ENCODE measurements at regions not wholly inside any gene's neighbourhood (a gene's known extent, or its start where the extent isn't known, plus 50 kb on each side); places are given as distances from the start of the nearest gene placed in this dataset.

- H3K4me3 ChIP-seq: no peak overlapping the region
- H3K9me3 ChIP-seq: no peaks in the 10 kb centered on the region
- no peak for DNase-seq
These were observed 91.2 kb upstream of the PARP11 start for GRCh38 chr12:3964439-3964838.

GRCh38 chr12:3962631-3963483, 89.7 kb upstream of the PARP11 start:
- Histone ChIP-seq H3K9me3 (no peaks in the 10 kb centered on the region), H3K27me3 (no peaks in the 10 kb centered on the region), H3K36me3 (no peaks in the 10 kb centered on the region), H3K4me3 (no peak overlapping the region)
- DNase-seq: no peak

More at GRCh38 chr12:3964439-3964838, 91.2 kb upstream of the PARP11 start:
- H3K36me3 ChIP-seq: no peaks in the 10 kb centered on the region
- H3K27me3 ChIP-seq: no peaks in the 10 kb centered on the region

- no peak overlapping the region for H3K4me3 ChIP-seq
- no peaks in the 10 kb centered on the region for H3K36me3 ChIP-seq
- no peak for DNase-seq
- no peaks in the 10 kb centered on the region for H3K9me3 ChIP-seq
- no peaks in the 10 kb centered on the region for H3K27me3 ChIP-seq
These were observed 88.4 kb upstream of the PARP11 start for GRCh38 chr12:3961591-3961990.

- Histone ChIP-seq H3K27me3 (no peaks in the 10 kb centered on the region), H3K9me3 (no peaks in the 10 kb centered on the region), H3K36me3 (no peaks in the 10 kb centered on the region), H3K4me3 (no peak overlapping the region)
- DNase-seq: no peak
These were observed 86.8 kb upstream of the PARP11 start for GRCh38 chr12:3959799-3960560.

GRCh38 chr12:3958534-3958933, 85.3 kb upstream of the PARP11 start:
- H3K9me3 ChIP-seq: no peaks in the 10 kb centered on the region
- DNase-seq: no peak
- no peaks in the 10 kb centered on the region for H3K36me3 ChIP-seq
- H3K4me3 ChIP-seq: no peak overlapping the region
- no peaks in the 10 kb centered on the region for H3K27me3 ChIP-seq

- H3K9me3 ChIP-seq: no peaks in the 10 kb centered on the region
- no peaks in the 10 kb centered on the region for H3K36me3 ChIP-seq
- no peaks in the 10 kb centered on the region; the same call in 1 of the 2 replicates for H3K27me3 ChIP-seq
- no peak for DNase-seq
- no peak overlapping the region for H3K4me3 ChIP-seq
These were observed 78.4 kb upstream of the PARP11 start for GRCh38 chr12:3951380-3952135.

GRCh38 chr12:3950714-3951320, 77.6 kb upstream of the PARP11 start:
- no peak for DNase-seq

GRCh38 chr12:3947781-3948180, 74.6 kb upstream of the PARP11 start:
- no peaks in the 10 kb centered on the region for H3K36me3 ChIP-seq
- no peaks in the 10 kb centered on the region; the same call in 1 of the 2 replicates for H3K27me3 ChIP-seq
- DNase-seq: no peak
- H3K4me3 ChIP-seq: no peak overlapping the region
- no peaks in the 10 kb centered on the region for H3K9me3 ChIP-seq

More at GRCh38 chr12:3950714-3951320, 77.6 kb upstream of the PARP11 start:
- no peaks in the 10 kb centered on the region; the same call in 1 of the 2 replicates for H3K27me3 ChIP-seq
- H3K4me3 ChIP-seq: no peak overlapping the region
- H3K36me3 ChIP-seq: no peaks in the 10 kb centered on the region
- H3K9me3 ChIP-seq: no peaks in the 10 kb centered on the region

- no peaks in the 10 kb centered on the region; the same call in 1 of the 2 replicates for H3K27me3 ChIP-seq
- H3K9me3 ChIP-seq: no peaks in the 10 kb centered on the region
- no peaks in the 10 kb centered on the region for H3K36me3 ChIP-seq
- no peak for DNase-seq
- H3K4me3 ChIP-seq: no peak overlapping the region
These were observed 72.5 kb upstream of the PARP11 start for GRCh38 chr12:3945671-3946070.

GRCh38 chr12:3944620-3945019, 71.4 kb upstream of the PARP11 start:
- Histone ChIP-seq H3K27me3 (no peaks in the 10 kb centered on the region; the same call in 1 of the 2 replicates), H3K36me3 (no peaks in the 10 kb centered on the region), H3K4me3 (no peak overlapping the region), H3K9me3 (no peaks in the 10 kb centered on the region)
- DNase-seq: no peak

- Histone ChIP-seq H3K27me3 (peaks cover 7% of the 10 kb centered on the region), H3K4me3 (no peak overlapping the region), H3K36me3 (no peaks in the 10 kb centered on the region), H3K9me3 (no peaks in the 10 kb centered on the region)
- DNase-seq: no peak
These were observed 64.9 kb upstream of the PARP11 start for GRCh38 chr12:3938042-3938544.

- H3K27me3 ChIP-seq: peaks cover 7% of the 10 kb centered on the region
- H3K36me3 ChIP-seq: no peaks in the 10 kb centered on the region
- DNase-seq: no peak
- no peak overlapping the region for H3K4me3 ChIP-seq
- H3K9me3 ChIP-seq: no peaks in the 10 kb centered on the region
These were observed 61.9 kb upstream of the PARP11 start for GRCh38 chr12:3935078-3935477.

- DNase-seq: no peak
These were observed 60.6 kb upstream of the PARP11 start for GRCh38 chr12:3933819-3934192.

GRCh38 chr12:3933074-3933818, 60.0 kb upstream of the PARP11 start:
- Histone ChIP-seq H3K36me3 (no peaks in the 10 kb centered on the region), H3K4me3 (no peak overlapping the region), H3K9me3 (no peaks in the 10 kb centered on the region), H3K27me3 (peaks cover 16% of the 10 kb centered on the region)
- no peak for DNase-seq

More at GRCh38 chr12:3933819-3934192, 60.6 kb upstream of the PARP11 start:
- H3K36me3 ChIP-seq: no peaks in the 10 kb centered on the region
- no peaks in the 10 kb centered on the region for H3K9me3 ChIP-seq
- peaks cover 12% of the 10 kb centered on the region for H3K27me3 ChIP-seq
- no peak overlapping the region for H3K4me3 ChIP-seq

- no peaks in the 10 kb centered on the region for H3K36me3 ChIP-seq
- H3K4me3 ChIP-seq: no peak overlapping the region
- peaks cover 16% of the 10 kb centered on the region for H3K27me3 ChIP-seq
- DNase-seq: no peak
- no peaks in the 10 kb centered on the region for H3K9me3 ChIP-seq
These were observed 58.6 kb upstream of the PARP11 start for GRCh38 chr12:3931776-3932175.

GRCh38 chr12:3931206-3931605, 58.0 kb upstream of the PARP11 start:
- Histone ChIP-seq H3K9me3 (no peaks in the 10 kb centered on the region), H3K4me3 (no peak overlapping the region), H3K27me3 (peaks cover 16% of the 10 kb centered on the region), H3K36me3 (no peaks in the 10 kb centered on the region)
- DNase-seq: no peak

Measured in MG63 (cell line).